K562 (cell line): ENCODE measurements at regions not wholly inside any gene's neighbourhood (a gene's known extent, or its start where the extent isn't known, plus 50 kb on each side); places are given as distances from the start of the nearest gene placed in this dataset.

Experiments used
- CREB1 ChIP-seq, 2 experiments: sonication (generic) in 1 of 2; formaldehyde crosslinking in 1 of 2; IDR thresholded peaks; 2 replicates each; pipeline versions ENCODE4 v1.6.1 to v1.8.0; 2012 to 2022; ENCODE audit warnings: inconsistent platforms in 1 of 2, mild to moderate bottlenecking in 1 of 2, missing genetic modification reagents in 1 of 2, moderate library complexity in 1 of 2
- HDAC2 ChIP-seq: fragments of 450-650 bp; IDR thresholded peaks from 2 replicates; pipeline ENCODE4 v1.6.1; 2016; ENCODE audit warnings: mild to moderate bottlenecking
- SP2 ChIP-seq: IDR thresholded peaks from 2 replicates; pipeline ENCODE4 v1.6.1; 2011; ENCODE audit warnings: mild to moderate bottlenecking, low read depth, low read length, moderate library complexity; ENCODE audit not compliant: poor library complexity, severe bottlenecking; ENCODE audit errors: extremely low read depth
- ZBTB8A ChIP-seq: fragments of 450-650 bp; IDR thresholded peaks from 2 replicates; pipeline ENCODE4 v1.6.1; 2018; ENCODE audit warnings: mild to moderate bottlenecking, moderate library complexity; ENCODE audit not compliant: partially characterized antibody
- ZFP1 ChIP-seq: fragments of 450-650 bp; formaldehyde crosslinking; IDR thresholded peaks from 2 replicates; pipeline ENCODE4 v1.4.0; 2020; ENCODE audit warnings: mild to moderate bottlenecking, mixed read lengths
- ZNF551 ChIP-seq: fragments of 250-450 bp; sonication (Bioruptor Pico); IDR thresholded peaks from 2 replicates; pipeline ENCODE4 v1.5.0; 2021; ENCODE audit warnings: mild to moderate bottlenecking, moderate library complexity
- TF ChIP-seq, protein P1 (sequence below): fragments of 150-350 bp; IDR thresholded peaks from 2 replicates; pipeline ENCODE4 v1.6.1; 2014; ENCODE audit warnings: low read depth, mild to moderate bottlenecking, low read length, borderline replicate concordance
- TF ChIP-seq, protein P2 (sequence below): sonication (generic); formaldehyde crosslinking; IDR thresholded peaks from 2 replicates; pipeline ENCODE4 v1.8.0; 2022; ENCODE audit warnings: mild to moderate bottlenecking, missing genetic modification reagents
- TF ChIP-seq, protein P3 (sequence below): fragments of 250-450 bp; sonication (Bioruptor Pico); IDR thresholded peaks from 2 replicates; pipeline ENCODE4 v1.9.0; 2021; ENCODE audit warnings: mild to moderate bottlenecking

DNA sequence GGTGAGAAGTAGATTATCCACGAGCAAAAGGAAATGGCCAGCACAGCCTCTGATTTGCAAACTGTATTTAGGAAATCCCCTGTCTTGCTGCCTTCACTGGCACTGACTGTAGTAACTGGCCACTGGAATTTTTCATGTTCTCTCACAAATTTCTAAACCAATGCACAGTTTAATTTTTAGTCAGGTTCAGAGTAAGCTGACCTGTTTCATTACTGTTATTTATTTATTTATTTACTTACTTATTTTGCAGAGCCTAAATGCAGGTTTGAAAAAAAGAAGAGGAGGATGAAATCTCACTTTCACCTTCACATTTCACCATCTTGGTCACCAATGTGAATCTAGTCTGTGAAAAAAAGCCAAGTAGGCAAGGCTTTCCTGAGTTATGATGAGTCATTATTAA is 291.0 kb downstream of the PLOD2 start (continued):
- TF ChIP-seq, protein P1, sequence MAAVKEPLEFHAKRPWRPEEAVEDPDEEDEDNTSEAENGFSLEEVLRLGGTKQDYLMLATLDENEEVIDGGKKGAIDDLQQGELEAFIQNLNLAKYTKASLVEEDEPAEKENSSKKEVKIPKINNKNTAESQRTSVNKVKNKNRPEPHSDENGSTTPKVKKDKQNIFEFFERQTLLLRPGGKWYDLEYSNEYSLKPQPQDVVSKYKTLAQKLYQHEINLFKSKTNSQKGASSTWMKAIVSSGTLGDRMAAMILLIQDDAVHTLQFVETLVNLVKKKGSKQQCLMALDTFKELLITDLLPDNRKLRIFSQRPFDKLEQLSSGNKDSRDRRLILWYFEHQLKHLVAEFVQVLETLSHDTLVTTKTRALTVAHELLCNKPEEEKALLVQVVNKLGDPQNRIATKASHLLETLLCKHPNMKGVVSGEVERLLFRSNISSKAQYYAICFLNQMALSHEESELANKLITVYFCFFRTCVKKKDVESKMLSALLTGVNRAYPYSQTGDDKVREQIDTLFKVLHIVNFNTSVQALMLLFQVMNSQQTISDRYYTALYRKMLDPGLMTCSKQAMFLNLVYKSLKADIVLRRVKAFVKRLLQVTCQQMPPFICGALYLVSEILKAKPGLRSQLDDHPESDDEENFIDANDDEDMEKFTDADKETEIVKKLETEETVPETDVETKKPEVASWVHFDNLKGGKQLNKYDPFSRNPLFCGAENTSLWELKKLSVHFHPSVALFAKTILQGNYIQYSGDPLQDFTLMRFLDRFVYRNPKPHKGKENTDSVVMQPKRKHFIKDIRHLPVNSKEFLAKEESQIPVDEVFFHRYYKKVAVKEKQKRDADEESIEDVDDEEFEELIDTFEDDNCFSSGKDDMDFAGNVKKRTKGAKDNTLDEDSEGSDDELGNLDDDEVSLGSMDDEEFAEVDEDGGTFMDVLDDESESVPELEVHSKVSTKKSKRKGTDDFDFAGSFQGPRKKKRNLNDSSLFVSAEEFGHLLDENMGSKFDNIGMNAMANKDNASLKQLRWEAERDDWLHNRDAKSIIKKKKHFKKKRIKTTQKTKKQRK: no peak
- TF ChIP-seq ZFP1: no peak
- no peak for TF ChIP-seq ZBTB8A
- TF ChIP-seq, protein P2, sequence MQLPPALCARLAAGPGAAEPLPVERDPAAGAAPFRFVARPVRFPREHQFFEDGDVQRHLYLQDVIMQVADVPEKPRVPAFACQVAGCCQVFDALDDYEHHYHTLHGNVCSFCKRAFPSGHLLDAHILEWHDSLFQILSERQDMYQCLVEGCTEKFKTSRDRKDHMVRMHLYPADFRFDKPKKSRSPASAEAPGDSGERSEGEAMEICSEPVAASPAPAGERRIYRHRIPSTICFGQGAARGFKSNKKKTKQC (CRISPR knock-in tag): no peak
- TF ChIP-seq HDAC2: no peak
- TF ChIP-seq ZNF551 (CRISPR knock-in tag): no peak
- TF ChIP-seq CREB1 (IDR thresholded peaks at IDR 0.05): no peak
- TF ChIP-seq CREB1 (CRISPR knock-in tag; IDR thresholded peaks at IDR 0.05): no peak
- TF ChIP-seq SP2: no peak
- TF ChIP-seq, protein P3, sequence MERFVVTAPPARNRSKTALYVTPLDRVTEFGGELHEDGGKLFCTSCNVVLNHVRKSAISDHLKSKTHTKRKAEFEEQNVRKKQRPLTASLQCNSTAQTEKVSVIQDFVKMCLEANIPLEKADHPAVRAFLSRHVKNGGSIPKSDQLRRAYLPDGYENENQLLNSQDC: no peak
